Neural progenitor cell (in vitro differentiated cells): ENCODE measurements at regions not wholly inside any gene's neighbourhood (a gene's known extent, or its start where the extent isn't known, plus 50 kb on each side); places are given as distances from the start of the nearest gene placed in this dataset.

Source experiments
- EZH2 ChIP-seq: fragments of 200-600 bp; sonication (generic); IDR thresholded peaks from 2 replicates; pipeline ENCODE4 v1.6.1; 2017; ENCODE audit warnings: antibody characterized with exemption, mild to moderate bottlenecking, moderate library complexity
- EZH2phosphoT487 ChIP-seq: fragments of 200-600 bp; sonication (generic); IDR thresholded peaks from 2 replicates; pipeline ENCODE4 v1.6.1; 2017; ENCODE audit warnings: antibody characterized with exemption

- TF ChIP-seq EZH2phosphoT487 (no peak), EZH2 (no peak)
Observed at GRCh38 chr1:198099755-198100154, 57.0 kb upstream of the NEK7 start.
